ENCODE measurements at regions not wholly inside any gene's neighbourhood (a gene's known extent, or its start where the extent isn't known, plus 50 kb on each side); places are given as distances from the start of the nearest gene placed in this dataset.
A peak's percentile ranks its signal among the peaks of the same experiment; 100 is the strongest.

GRCh38 chr12:85676816-85677749 lies 159.1 kb downstream of the RASSF9 start:
- DNase-seq = peak in 1 of 56 donors; percentile 1

- no peak for DNase-seq
These were observed 156.9 kb downstream of the RASSF9 start for GRCh38 chr12:85679296-85679695.

DNA sequence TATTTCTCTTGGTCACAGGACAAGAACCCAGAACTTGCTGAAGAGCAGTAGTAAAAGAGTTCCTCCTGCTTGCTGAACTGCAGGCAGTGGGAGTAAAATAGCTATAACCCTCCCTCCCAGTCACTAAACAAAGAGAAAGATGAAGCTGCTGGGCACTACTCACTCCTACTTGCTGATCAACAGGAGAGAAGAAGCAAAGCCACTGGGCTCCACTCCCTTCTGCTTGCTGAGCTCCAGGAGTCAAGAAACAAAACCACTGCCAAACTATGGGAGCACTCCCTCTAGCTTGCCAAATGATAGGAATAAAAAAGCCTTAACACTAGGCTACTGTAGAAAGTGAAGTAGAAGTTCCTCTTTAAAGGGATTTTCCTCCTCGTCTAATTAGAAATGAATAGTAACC lies 155.3 kb downstream of the RASSF9 start:
- no peak for DNase-seq

GRCh38 chr12:85681333-85681732 lies 154.9 kb downstream of the RASSF9 start:
- no peak for DNase-seq

GRCh38 chr12:85683051-85683450 lies 153.2 kb downstream of the RASSF9 start:
- DNase-seq = no peak

- DNase-seq = no peak
These were observed 147.4 kb downstream of the RASSF9 start for GRCh38 chr12:85688837-85689236.

GRCh38 chr12:85690146-85690545 lies 146.1 kb downstream of the RASSF9 start:
- DNase-seq = no peak

- DNase-seq = no peak
These were observed 143.0 kb downstream of the RASSF9 start for GRCh38 chr12:85693093-85693665.

DNA sequence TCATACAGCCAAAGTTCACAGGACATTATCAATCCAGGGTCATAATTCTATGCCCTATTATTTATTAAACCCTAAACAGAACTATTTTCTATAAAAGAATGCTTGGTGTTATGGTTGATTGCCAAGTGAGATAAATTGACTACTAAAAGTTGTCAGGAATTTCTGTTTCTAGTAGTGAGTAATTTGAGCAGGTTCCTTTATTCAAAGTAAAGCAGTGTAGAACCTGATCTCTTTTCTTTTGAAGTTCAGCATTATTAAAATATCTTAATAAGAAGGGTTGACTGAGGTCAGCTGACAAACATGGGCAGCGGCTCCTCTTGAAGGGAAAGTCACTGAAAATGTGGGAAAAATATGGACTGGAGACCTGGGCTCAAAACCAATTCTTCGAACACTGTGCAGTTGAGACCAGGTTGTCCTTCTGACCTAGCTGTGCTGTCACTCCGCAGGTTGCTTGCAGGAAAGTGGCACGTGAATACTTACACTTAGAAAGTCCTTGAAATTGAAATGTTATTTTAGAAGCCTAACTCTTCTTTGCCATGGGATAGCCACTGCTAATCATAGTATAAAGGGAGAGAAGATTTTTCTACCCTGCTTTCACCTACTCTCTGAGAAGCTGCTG lies 141.0 kb downstream of the RASSF9 start:
- DNase-seq = no peak

GRCh38 chr12:85697003-85697402 lies 139.2 kb downstream of the RASSF9 start:
- DNase-seq = no peak

DNA sequence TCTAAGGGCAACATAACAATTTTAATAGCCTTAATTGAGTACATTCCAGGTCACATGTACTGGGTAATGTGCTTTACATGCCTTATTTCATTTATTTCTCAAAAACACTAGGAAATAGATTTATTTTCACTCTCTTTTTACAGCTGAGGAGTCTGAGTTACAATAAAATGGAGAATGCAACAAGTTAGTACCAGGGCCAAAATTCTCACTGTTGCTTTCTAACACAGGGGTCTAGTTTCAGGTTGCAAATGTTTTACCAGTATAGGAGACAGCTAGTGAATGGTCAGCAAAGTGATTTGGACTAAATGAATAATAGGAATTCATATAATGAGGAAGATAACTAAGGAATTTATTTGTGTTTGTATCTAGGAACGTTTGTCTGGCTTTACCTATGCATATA lies 137.3 kb downstream of the RASSF9 start:
- DNase-seq = no peak

- no peak for DNase-seq
These were observed 127.4 kb downstream of the RASSF9 start for GRCh38 chr12:85708775-85709174.

GRCh38 chr12:85711735-85712390 lies 124.3 kb downstream of the RASSF9 start:
- no peak for DNase-seq

DNA sequence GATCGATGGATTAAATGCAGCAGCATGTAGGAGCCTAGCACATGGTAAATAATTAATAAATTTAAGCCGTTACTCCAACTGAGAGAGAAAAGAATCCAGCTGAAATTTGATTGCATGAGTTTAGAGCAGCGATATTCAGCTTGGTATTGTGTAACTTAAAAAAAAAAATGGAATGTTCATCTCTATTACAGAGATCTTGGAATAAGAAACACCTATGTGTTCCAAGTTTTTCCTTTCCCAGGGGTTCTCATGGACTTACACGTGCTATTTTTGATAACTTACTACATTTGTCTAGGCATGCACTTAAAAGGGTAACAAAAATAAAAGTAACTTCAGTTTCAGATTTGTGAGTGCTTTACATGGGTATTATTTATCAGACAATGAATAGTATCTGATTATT lies 122.8 kb downstream of the RASSF9 start:
- DNase-seq = no peak

DNA sequence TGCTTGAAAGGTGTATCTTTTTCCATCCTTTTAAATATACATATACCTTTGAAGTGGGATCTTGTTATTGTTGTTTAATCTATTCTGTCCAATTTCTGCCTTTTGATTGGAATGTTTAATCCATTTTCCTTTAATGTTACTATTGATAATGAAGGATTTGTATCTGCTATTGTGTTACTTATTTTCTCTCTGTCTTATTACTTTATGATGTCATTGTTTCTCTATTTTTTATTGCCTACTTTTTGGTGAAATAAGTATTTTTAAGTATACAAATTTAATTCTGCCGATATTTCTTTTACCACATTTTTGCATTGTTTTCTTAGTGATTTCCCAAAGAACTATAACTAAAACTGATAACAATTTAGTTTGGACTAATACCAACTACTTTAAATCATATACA lies 121.8 kb downstream of the RASSF9 start:
- DNase-seq = no peak

GRCh38 chr12:85720308-85721033 lies 115.7 kb downstream of the RASSF9 start:
- no peak for DNase-seq

GRCh38 chr12:85725991-85726390 lies 110.2 kb downstream of the RASSF9 start:
- no peak for DNase-seq

DNA sequence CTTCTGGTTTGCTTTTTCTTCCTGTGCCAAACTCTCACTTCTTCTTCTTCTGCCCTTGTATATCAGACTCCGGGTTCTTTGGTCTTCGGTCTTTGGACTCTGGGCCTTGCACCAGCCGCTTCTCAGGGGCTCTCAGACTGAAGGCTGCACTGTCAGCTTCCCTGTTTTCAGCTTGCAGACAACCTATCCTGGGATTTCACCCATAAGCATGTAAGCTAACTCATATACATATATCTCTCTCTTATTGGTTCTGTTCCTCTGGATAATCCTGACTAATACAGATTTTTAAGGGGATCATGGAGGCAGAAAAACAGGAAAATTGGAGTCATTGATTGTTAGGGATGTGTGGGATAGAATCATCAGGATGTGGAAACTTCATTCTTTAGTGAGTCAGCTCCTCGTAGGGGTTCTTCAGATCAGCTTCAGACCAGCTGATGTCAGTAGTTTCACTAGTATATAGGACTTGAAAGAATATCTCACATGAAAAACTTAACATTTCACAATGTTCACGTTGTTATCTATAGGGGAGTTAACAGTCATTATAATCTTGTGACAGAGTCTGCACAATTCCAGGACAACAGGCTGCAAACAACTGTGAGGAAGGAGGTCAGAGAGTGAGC lies 102.9 kb downstream of the RASSF9 start:
- no peak for DNase-seq

DNA sequence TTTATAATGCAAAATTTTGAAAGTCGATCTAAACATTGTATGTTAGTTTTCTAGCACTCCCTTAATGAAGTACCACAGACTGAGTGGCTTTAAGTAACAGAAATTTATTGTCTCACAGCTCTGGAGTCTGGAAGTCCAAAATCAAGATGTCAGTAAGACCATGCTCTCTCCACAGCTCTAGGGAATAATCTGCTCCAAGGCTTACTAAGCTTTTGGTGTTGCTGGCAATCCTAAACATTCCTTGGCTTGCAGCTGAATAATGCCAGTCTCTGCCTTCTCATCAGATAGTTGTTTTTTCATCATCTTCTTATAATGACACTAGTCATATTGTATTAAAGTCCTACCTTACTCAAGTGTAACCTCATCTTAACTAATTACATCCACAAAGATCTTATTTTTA lies 102.2 kb downstream of the RASSF9 start:
- no peak for DNase-seq

DNA sequence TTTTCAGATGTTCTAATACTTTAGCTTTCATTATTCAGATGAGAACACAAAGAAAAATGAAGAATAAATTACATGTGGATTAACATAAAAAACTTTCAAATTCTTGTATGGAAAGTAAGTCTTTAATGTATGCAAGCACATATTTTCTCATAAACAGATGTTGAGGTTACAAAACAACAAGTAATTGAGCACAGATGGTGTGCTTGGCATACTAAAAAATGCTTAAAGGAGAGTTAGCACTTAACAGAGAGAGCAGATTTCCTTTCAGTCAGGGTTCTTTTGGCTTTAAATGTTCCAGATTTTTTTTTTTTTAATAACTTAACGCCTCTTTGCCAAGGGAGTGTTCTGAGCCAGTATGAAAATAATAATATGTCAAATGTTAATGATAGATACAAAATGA lies 96.0 kb downstream of the RASSF9 start:
- no peak for DNase-seq

DNA sequence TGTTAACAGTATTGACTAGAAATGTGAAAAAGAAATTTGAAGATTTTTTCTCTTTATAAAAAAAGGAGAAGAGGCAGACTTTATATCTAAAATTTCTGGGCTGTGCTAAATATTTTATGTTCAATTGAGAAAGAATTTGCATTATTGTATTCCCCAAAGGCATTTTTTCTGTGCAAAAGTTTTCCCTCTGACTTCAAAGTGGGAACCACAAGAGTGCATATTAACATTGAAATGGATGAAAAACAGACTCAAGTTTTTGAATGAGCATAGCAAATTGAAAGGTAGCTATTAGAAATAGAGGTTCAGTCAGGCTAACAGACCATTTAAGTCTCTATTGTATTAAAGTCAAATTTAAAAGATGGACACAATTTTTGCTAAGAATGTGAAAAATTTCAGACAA lies 95.2 kb downstream of the RASSF9 start:
- no peak for DNase-seq
